Kidney (tissue), 13 donors: ENCODE measurements at regions not wholly inside any gene's neighbourhood (a gene's known extent, or its start where the extent isn't known, plus 50 kb on each side); places are given as distances from the start of the nearest gene placed in this dataset.

Experiments
- DNase-seq, 5 donors: peaks; one replicate each; pipeline ENCODE4 v3.0.0-alpha.2; 2013 to 2020
- FAIRE-seq: peaks from 2 replicates; lab custom pipeline; 2012; peaks lifted over from hg19 to GRCh38; lab: Jason Lieb, UNC
- H3K27ac ChIP-seq, 2 donors: one replicate each; pipeline ENCODE4 v1.7.0; 2013; ENCODE audit warnings: low read depth in 2 of 2, low read length in 2 of 2, inconsistent platforms in 1 of 2
- H3K27me3 ChIP-seq: one replicate; pipeline ENCODE4 v1.7.1; 2013; ENCODE audit warnings: low read length, inconsistent platforms; ENCODE audit not compliant: control insufficient read depth, insufficient read depth
- H3K36me3 ChIP-seq, 3 donors: one replicate each; pipeline versions ENCODE4 v1.7.0 to v1.7.1; 2013; ENCODE audit warnings: low read length in 3 of 3, control low read depth in 1 of 3, inconsistent platforms in 1 of 3; ENCODE audit not compliant: insufficient read depth in 3 of 3, control insufficient read depth in 2 of 3
- H3K4me1 ChIP-seq, 3 donors: one replicate each; pipeline versions ENCODE4 v1.7.0 to v1.7.1; 2013; ENCODE audit warnings: low read length in 3 of 3, inconsistent platforms in 1 of 3, low read depth in 1 of 3; ENCODE audit not compliant: control insufficient read depth in 2 of 3, insufficient read depth in 2 of 3
- H3K4me3 ChIP-seq, 3 donors: one replicate each; pipeline versions ENCODE4 v1.7.0 to v1.8.1; 2013; ENCODE audit warnings: low read length in 3 of 3, control low read depth in 1 of 3, inconsistent platforms in 1 of 3
- H3K9ac ChIP-seq, 3 donors: one replicate each; pipeline versions ENCODE4 v1.7.0 to v1.7.1; 2013; ENCODE audit warnings: low read length in 3 of 3, control low read depth in 1 of 3, inconsistent platforms in 1 of 3
- H3K9me3 ChIP-seq, 3 donors: one replicate each; pipeline versions ENCODE4 v1.7.0 to v1.7.1; 2013; ENCODE audit warnings: low read length in 3 of 3, control low read depth in 1 of 3, inconsistent platforms in 1 of 3; ENCODE audit not compliant: control insufficient read depth in 2 of 3, insufficient read depth in 1 of 3
- intact Hi-C: fragments of 100-400 bp; cut with DNase I; formaldehyde crosslinking; loops from one replicate; pipeline ENCODE4 v1.11.1; 2022
- TF ChIP-seq, protein P1 (sequence below): IDR thresholded peaks from 3 replicates; pipeline ENCODE4 v1.5.1; 2012; ENCODE audit warnings: mild to moderate bottlenecking, moderate library complexity, borderline replicate concordance; ENCODE audit not compliant: insufficient read depth; ENCODE audit errors: extremely low read depth
- donor health status: control.
- donor health status: control.
- donor health status: control.
- donor health status: control.
- donor health status: control.
- donor health status: DM: yes; HTN: yes; CAD: no.
- donor health status: Normal renal cell carcinoma (clear cell type).

DNA sequence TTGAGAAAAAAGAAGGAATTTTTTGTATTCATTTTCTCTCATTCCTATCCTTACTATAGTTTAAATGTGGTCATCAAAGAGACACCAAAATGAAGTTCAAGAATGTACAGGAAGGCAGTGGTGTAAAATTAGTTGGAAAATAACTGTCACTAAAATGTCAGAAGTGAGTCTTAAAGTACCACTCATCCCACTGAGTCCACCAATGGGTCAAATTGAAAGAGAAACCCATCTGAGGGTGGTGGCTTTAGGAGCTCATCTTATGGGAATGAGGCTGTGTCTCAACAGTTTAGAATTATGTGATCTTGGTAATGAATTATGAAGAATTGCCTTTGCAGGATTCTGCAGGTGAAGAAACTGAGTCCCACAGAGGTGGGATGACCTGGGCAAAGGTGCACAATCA, 403.5 kb downstream of the FGF9 start:
- DNase-seq (no peak), FAIRE-seq (no peak)
- H3K4me3 ChIP-seq = no peak overlapping the region
- H3K27me3 ChIP-seq = peaks cover 2% of the 10 kb centered on the region
- H3K9ac ChIP-seq = no peak overlapping the region
- no peaks in the 10 kb centered on the region for H3K4me1 ChIP-seq
- no peaks in the 10 kb centered on the region for H3K9me3 ChIP-seq
- TF ChIP-seq, protein P1, sequence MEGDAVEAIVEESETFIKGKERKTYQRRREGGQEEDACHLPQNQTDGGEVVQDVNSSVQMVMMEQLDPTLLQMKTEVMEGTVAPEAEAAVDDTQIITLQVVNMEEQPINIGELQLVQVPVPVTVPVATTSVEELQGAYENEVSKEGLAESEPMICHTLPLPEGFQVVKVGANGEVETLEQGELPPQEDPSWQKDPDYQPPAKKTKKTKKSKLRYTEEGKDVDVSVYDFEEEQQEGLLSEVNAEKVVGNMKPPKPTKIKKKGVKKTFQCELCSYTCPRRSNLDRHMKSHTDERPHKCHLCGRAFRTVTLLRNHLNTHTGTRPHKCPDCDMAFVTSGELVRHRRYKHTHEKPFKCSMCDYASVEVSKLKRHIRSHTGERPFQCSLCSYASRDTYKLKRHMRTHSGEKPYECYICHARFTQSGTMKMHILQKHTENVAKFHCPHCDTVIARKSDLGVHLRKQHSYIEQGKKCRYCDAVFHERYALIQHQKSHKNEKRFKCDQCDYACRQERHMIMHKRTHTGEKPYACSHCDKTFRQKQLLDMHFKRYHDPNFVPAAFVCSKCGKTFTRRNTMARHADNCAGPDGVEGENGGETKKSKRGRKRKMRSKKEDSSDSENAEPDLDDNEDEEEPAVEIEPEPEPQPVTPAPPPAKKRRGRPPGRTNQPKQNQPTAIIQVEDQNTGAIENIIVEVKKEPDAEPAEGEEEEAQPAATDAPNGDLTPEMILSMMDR = no peak
- intact Hi-C loops = no loop called here
- no peaks in the 10 kb centered on the region for H3K36me3 ChIP-seq
- no peak overlapping the region for H3K27ac ChIP-seq

DNA sequence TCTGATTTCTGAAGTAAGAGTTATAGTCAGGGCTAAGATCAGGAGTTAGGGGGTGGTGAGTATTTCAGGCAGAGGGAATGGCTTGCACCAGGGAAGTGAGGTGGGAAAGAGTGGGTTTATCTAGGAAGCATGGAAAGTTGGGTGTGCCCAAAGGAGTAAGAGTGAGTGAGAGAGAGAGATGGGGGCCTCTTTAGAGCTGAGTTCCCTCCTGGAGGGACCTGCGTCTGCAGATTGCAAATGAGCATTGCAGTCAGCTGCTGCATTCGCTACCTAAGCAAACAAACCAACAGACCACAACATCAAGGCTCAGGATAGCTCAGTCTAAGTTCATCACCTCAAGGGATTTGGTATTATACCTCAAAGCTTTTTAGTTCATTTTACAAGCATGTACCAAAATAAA, 405.8 kb downstream of the FGF9 start:
- peaks cover 2% of the 10 kb centered on the region for H3K27me3 ChIP-seq
- H3K9ac ChIP-seq = no peak overlapping the region
- TF ChIP-seq, protein P1 = no peak
- FAIRE-seq (no peak), DNase-seq (no peak)
- H3K4me3 ChIP-seq = no peak overlapping the region
- no peaks in the 10 kb centered on the region for H3K36me3 ChIP-seq
- intact Hi-C loops = no loop called here
- no peaks in the 10 kb centered on the region for H3K4me1 ChIP-seq
- H3K27ac ChIP-seq = no peak overlapping the region
- H3K9me3 ChIP-seq = no peaks in the 10 kb centered on the region

DNA sequence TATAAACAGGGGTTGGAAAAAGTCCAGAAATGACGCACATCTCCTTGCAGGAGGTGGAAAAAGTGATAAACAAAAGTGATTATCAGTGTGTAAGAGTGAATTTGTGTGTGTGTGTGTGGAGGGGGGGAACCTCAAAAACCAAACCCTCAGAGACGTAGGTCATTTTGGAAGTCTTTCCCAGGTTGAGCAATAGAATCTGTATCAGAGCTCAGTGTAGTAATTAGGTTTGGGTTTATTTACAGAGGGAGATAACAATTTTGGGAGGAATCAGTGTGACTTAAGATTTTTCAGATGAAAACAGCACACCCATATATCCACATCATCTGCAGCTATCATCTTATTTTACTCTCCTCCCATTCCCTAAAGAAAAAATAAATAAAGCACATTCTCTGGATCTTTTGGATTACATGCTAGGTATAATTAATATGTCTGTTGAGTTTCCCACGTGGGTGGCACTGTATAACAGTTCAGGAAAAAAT, 406.4 kb downstream of the FGF9 start:
- FAIRE-seq (no peak), DNase-seq (no peak)
- no peak overlapping the region for H3K27ac ChIP-seq
- no peak overlapping the region for H3K9ac ChIP-seq
- H3K9me3 ChIP-seq = no peaks in the 10 kb centered on the region
- no peaks in the 10 kb centered on the region for H3K4me1 ChIP-seq
- H3K4me3 ChIP-seq = no peak overlapping the region
- no peaks in the 10 kb centered on the region for H3K36me3 ChIP-seq
- TF ChIP-seq, protein P1 = no peak
- H3K27me3 ChIP-seq = peaks cover 2% of the 10 kb centered on the region
- intact Hi-C loops = no loop called here

DNA sequence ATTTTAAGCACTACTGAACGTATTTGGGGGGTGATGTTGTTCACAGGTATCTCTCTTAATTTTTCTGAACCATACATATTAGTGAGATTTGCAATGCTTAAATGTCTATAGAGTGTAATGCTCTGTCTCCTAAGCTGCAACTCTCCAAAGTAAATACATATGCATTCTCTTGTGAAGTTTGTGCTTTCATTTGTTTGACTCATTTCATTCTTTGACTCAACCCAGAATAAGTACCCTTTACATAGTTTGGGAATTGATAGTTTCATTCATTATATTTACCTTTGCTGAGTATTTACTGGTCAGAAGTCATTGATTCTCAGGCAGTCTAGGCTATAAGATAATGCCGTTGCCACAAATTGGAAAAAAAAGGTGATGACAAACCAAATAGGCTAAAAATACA, 406.9 kb downstream of the FGF9 start:
- H3K27me3 ChIP-seq = peaks cover 2% of the 10 kb centered on the region
- no peaks in the 10 kb centered on the region for H3K36me3 ChIP-seq
- no peaks in the 10 kb centered on the region for H3K9me3 ChIP-seq
- no peak overlapping the region for H3K27ac ChIP-seq
- DNase-seq = no peak
- TF ChIP-seq, protein P1 = no peak
- no peak for FAIRE-seq
- H3K4me1 ChIP-seq = no peaks in the 10 kb centered on the region
- H3K9ac ChIP-seq = no peak overlapping the region
- intact Hi-C loops = no loop called here
- H3K4me3 ChIP-seq = no peak overlapping the region
